ENCODE measurements at regions not wholly inside any gene's neighbourhood (a gene's known extent, or its start where the extent isn't known, plus 50 kb on each side); places are given as distances from the start of the nearest gene placed in this dataset.
"Not testable (repeated sequence)": the region's sequence is repeated elsewhere in the genome, so short reads cannot be mapped to it uniquely, and the experiment has no call there.

DNA sequence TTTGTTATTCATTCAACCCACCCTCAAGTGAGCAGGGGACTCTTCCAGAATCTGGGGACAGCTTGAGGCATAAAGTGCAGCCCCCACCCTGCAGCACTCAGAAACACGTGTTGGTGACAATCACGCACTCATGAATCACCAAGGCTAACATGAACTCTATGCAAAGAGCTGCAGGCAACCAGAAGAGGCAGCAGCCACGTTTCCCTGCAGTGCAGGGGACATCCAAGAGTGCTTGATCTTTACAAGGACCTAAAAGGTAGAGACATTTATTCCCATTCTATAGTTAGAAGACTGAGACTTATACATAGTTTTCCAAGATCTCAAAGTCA is 135.2 kb upstream of the GDF10 start:
- 67% methylated on average over 3 of the region's 3 CpGs for WGBS, 2 donors
- intact Hi-C loops (cut with DNase I): no loop called here
- Histone ChIP-seq H3K27me3 (peaks cover 0 to 19% (median 11%) of the 10 kb centered on the region in 7 donors), H3K4me1 (peaks cover 0 to 32% (median 7%) of the 10 kb centered on the region in 9 donors), H3K27ac (no peak overlapping the region), H3K9me3 (no peaks in the 10 kb centered on the region), H3K4me3 (no peak overlapping the region), H3K36me3 (no peaks in the 10 kb centered on the region)
- ATAC-seq (no peak), DNase-seq (no peak)
- TF ChIP-seq, protein P1, sequence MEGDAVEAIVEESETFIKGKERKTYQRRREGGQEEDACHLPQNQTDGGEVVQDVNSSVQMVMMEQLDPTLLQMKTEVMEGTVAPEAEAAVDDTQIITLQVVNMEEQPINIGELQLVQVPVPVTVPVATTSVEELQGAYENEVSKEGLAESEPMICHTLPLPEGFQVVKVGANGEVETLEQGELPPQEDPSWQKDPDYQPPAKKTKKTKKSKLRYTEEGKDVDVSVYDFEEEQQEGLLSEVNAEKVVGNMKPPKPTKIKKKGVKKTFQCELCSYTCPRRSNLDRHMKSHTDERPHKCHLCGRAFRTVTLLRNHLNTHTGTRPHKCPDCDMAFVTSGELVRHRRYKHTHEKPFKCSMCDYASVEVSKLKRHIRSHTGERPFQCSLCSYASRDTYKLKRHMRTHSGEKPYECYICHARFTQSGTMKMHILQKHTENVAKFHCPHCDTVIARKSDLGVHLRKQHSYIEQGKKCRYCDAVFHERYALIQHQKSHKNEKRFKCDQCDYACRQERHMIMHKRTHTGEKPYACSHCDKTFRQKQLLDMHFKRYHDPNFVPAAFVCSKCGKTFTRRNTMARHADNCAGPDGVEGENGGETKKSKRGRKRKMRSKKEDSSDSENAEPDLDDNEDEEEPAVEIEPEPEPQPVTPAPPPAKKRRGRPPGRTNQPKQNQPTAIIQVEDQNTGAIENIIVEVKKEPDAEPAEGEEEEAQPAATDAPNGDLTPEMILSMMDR (IDR thresholded peaks at IDR 0.05): no peak

DNA sequence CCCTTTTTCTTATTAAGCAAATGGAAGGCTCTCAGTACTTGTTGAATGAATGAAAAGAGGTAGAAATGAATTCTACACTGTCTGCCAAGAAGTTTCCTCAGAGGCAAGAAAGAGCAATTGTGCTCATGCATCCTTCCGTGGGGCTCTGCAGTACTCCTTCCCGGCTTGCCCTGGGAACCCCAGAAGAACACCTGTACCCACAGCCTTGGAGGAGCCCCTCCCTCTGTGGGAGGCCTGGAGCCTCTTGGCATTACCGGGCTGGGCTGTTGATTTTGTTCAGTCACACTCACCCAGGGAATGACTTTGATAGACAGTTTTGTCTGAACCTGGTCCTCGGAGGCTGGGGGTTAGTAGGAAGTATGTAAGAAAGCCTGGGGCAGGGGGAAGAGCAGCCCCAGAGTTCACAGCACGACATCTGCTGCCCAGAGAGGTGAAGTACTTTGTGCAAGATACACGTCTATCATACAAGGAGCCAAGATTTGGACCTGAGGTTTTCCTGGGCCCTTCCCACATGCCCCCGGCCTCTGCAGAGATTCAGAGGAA is 134.8 kb upstream of the GDF10 start:
- H3K27me3 ChIP-seq: peaks cover 0 to 16% (median 11%) of the 10 kb centered on the region in 7 donors
- 39 to 40% methylated on average over 7 of the region's 7 CpGs for WGBS, 2 donors
- no peak for DNase-seq
- H3K4me3 ChIP-seq: peak overlapping the region in 7 of 10 donors; percentile 11 to 44 (median 37)
- H3K9me3 ChIP-seq: peaks cover 0 to 3% (median 0%) of the 10 kb centered on the region in 11 donors
- no peaks in the 10 kb centered on the region for H3K36me3 ChIP-seq
- peaks cover 0 to 32% (median 7%) of the 10 kb centered on the region in 9 donors for H3K4me1 ChIP-seq
- intact Hi-C loops (cut with DNase I): no loop called here
- TF ChIP-seq, protein P1 (IDR thresholded peaks at IDR 0.05): no peak
- H3K27ac ChIP-seq: peak overlapping the region in 5 of 10 donors; percentile 30 to 80 (median 42)
- ATAC-seq: peak in 4 of 8 donors; percentile 9 to 28 (median 20)

DNA sequence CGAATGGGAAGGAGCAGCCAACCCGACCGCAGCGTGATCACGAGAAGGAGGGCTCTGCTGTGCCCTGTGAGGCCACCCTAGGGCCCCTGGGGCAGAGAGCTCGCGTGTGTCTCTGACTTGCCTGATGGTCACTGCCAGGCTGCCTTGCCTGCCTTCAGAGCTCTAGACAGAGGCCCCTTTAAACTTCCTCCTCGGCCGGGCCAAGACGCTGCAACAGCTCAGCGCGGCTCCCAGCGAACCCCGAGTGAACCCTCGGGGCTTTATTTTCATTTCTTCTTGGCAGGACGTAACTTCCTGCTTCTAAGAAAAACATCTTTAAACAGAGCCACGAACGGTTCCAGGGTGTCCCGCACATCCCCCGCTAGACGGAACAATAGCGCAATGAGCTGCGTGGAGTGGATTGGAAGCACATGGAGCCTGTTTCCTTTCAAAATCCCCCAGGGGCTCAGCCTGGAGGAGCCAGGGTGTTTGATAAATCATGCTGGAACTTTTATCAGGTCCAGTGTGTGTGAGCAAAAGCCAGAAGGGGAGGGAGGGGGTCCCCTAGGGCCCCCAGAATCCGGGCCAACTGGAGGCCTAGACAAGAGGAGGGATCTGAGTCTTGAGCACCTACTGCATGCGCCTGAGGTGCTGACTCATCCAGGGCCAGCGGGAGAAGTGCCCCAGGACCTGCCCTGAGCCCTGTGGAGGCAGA is 134.1 kb upstream of the GDF10 start:
- ATAC-seq (peak; percentile 78 to 87 (median 81)), DNase-seq (peak; percentile 62 to 71)
- Histone ChIP-seq H3K4me1 (peaks cover 0 to 32% (median 7%) of the 10 kb centered on the region in 9 donors), H3K9me3 (peaks cover 0 to 8% (median 0%) of the 10 kb centered on the region in 11 donors), H3K36me3 (no peaks in the 10 kb centered on the region), H3K4me3 (peak overlapping the region in 8 of 10 donors; percentile 5 to 44 (median 36)), H3K27ac (peak overlapping the region in 6 of 10 donors; percentile 6 to 80 (median 42)), H3K27me3 (peaks cover 0 to 16% (median 11%) of the 10 kb centered on the region in 7 donors)
- intact Hi-C loops (cut with DNase I): no loop called here
- TF ChIP-seq, protein P1 (IDR thresholded peaks at IDR 0.05): no peak
- WGBS, 2 donors: 27 to 37% methylated on average over 26 of the region's 26 CpGs

DNA sequence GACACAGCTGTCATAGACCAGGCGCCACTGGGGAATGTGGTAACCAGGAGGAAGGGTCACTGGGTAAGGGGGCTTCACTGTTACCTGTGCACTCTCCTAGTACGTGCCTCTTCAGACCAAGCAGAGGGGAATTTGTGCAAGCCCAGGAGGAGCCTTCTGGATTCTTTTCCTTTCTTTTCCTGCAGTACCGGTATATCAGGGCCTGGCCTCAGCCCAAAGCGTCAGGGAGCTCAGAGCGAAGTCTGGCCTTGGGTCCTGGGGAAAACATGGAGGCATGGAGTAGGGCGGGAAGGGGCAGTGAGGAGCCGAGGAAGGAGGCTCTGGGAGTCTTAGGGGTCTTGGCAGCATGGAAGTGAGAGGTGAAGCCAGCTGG is 133.6 kb upstream of the GDF10 start:
- H3K9me3 ChIP-seq: peaks cover 0 to 8% (median 0%) of the 10 kb centered on the region in 11 donors
- TF ChIP-seq, protein P1 (IDR thresholded peaks at IDR 0.05): no peak
- peaks cover 0 to 29% (median 7%) of the 10 kb centered on the region in 9 donors for H3K4me1 ChIP-seq
- H3K27ac ChIP-seq: peak overlapping the region in 6 of 10 donors; percentile 6 to 80 (median 42)
- ATAC-seq (peak in 2 of 8 donors; percentile 5 to 38), DNase-seq (no peak)
- H3K4me3 ChIP-seq: peak overlapping the region in 5 of 10 donors; percentile 5 to 44 (median 41)
- H3K27me3 ChIP-seq: peaks cover 0 to 16% (median 11%) of the 10 kb centered on the region in 7 donors
- intact Hi-C loops (cut with DNase I): no loop called here
- no peaks in the 10 kb centered on the region for H3K36me3 ChIP-seq
- WGBS, 2 donors: 66 to 68% methylated on average over 7 of the region's 7 CpGs

DNA sequence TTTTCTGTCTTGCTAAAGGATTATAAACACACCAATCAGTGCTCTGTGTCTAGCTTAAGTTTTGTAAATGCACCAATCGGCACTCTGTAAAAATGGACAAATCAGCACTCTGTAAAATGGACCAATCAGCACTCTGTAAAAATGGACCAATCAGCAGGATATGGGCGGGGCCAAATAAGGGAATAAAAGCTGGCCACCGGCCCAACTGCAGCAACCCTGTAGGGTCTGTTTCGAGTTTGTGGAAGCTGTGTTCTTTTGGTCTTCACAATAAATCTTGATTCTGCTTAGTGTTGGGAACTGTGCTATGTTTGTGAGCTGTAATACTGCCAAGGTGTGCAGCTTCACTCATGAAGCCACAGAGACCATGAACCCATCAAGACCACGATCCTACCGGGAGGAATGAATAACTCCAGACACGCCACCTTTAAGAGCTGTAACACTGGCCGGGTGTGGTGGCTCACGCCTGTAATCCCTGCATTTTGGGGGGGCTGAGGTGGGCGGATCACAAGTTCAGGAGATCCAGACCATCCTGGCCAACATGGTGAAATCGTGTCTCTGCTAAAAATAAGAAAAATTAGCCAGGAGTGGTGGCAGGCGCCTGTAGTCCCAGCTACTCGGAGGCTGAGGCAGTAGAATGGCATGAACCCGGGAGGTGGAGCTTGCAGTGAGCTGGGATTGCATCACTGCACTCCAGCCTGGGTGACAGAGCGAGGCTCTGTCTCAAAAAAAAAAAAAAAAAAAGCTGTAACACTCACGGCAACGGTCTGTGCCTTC is 133.0 kb upstream of the GDF10 start:
- H3K36me3 ChIP-seq; intact Hi-C loops (cut with DNase I); H3K9me3 ChIP-seq; H3K4me3 ChIP-seq: not testable (repeated sequence)
- ATAC-seq: peak in 4 of 8 donors; percentile 3 to 44 (median 36)
- peak in 1 of 2 donors; percentile 26 for DNase-seq
- peak overlapping the region in 1 of 10 donors; percentile 22 for H3K27ac ChIP-seq
- WGBS, 2 donors: 78 to 82% methylated on average over 17 of the region's 17 CpGs
- peaks cover 0 to 16% (median 11%) of the 10 kb centered on the region in 7 donors for H3K27me3 ChIP-seq
- H3K4me1 ChIP-seq: peaks cover 0 to 28% (median 7%) of the 10 kb centered on the region in 9 donors
